Endothelial cell of umbilical vein (primary cell): ENCODE measurements at regions not wholly inside any gene's neighbourhood (a gene's known extent, or its start where the extent isn't known, plus 50 kb on each side); places are given as distances from the start of the nearest gene placed in this dataset.

ENCODE experiments used
- BruUV-seq: library from RNA; stranded (reverse); fragments of 400-500 nt; replicated peaks from 2 replicates; lab custom pipeline; 2021; lab: Mats Ljungman, UMichigan
- CTCF ChIA-PET: fragments of 300-600, 350-600 bp; sonication (Branson Sonifier 250); formaldehyde crosslinking; loops from one replicate; lab custom pipeline; 2021; ENCODE audit warnings: antibody characterized with exemption, inconsistent platforms; lab: Charles Lee
- POLR2A ChIA-PET: fragments of 300-600, 350-600 bp; sonication (Branson Sonifier 250); formaldehyde crosslinking; loops from one replicate; lab custom pipeline; 2021; ENCODE audit warnings: antibody characterized with exemption, inconsistent platforms; lab: Charles Lee
- DNase-seq: peaks from one replicate; pipeline ENCODE4 v3.0.0-alpha.2; 2011; ENCODE audit warnings: low read depth, low spot score
- FAIRE-seq: peaks from 2 replicates; lab custom pipeline; 2011; peaks lifted over from hg19 to GRCh38; lab: Jason Lieb, UNC
- H2AFZ ChIP-seq: 2 replicates; pipeline ENCODE4 v1.6.0; 2012; ENCODE audit warnings: low read depth, low read length, control low read depth, inconsistent platforms
- H3K27ac ChIP-seq: 2 replicates; pipeline ENCODE4 v1.5.1; 2011; ENCODE audit warnings: low read depth, mild to moderate bottlenecking, control low read depth, low read length, moderate library complexity; ENCODE audit not compliant: insufficient read depth
- H3K27me3 ChIP-seq, 2 experiments: 2 replicates each; pipeline versions ENCODE4 v1.6.0 to v1.6.1; 2011; ENCODE audit warnings: low read length in 2 of 2, mixed read lengths in 1 of 2; ENCODE audit not compliant: control insufficient read depth in 2 of 2, insufficient read depth in 2 of 2
- H3K36me3 ChIP-seq, 2 experiments: 2 replicates in 1 of 2; 3 replicates in 1 of 2; pipeline ENCODE4 v1.5.1; 2011; ENCODE audit warnings: low read length in 2 of 2, mild to moderate bottlenecking in 1 of 2, moderate library complexity in 1 of 2; ENCODE audit not compliant: control insufficient read depth in 2 of 2, insufficient read depth in 2 of 2; ENCODE audit errors: extremely low read depth in 1 of 2
- H3K4me1 ChIP-seq: 3 replicates; pipeline ENCODE4 v1.5.1; 2011; ENCODE audit warnings: mild to moderate bottlenecking, low read length; ENCODE audit not compliant: control insufficient read depth, insufficient read depth; ENCODE audit errors: extremely low read depth
- H3K4me2 ChIP-seq: 2 replicates; pipeline ENCODE4 v1.6.1; 2011; ENCODE audit warnings: low read length, control low read depth, mixed read lengths; ENCODE audit not compliant: insufficient read depth
- H3K4me3 ChIP-seq, 3 experiments: fragments of 200-600 bp in 1 of 3; sonication (generic), shearing (Covaris generic) in 1 of 3; replicated peaks in 1 of 3; 2 replicates each; pipeline ENCODE4 v1.5.1; 2011 to 2016; ENCODE audit warnings: control low read depth in 3 of 3, low read length in 3 of 3, mild to moderate bottlenecking in 2 of 3, inconsistent platforms in 1 of 3, low read depth in 1 of 3, moderate library complexity in 1 of 3; ENCODE audit not compliant: insufficient read depth in 1 of 3
- H3K79me2 ChIP-seq: 2 replicates; pipeline ENCODE4 v1.6.0; 2012; ENCODE audit warnings: low read length, inconsistent platforms; ENCODE audit not compliant: control insufficient read depth, insufficient read depth
- H3K9ac ChIP-seq: replicated peaks from 2 replicates; pipeline ENCODE3; 2011; ENCODE audit warnings: low read length, control low read depth; ENCODE audit not compliant: insufficient read depth; ENCODE audit errors: extremely low read depth
- H3K9me1 ChIP-seq: replicated peaks from 3 replicates; pipeline ENCODE4 v1.6.0; 2011; ENCODE audit warnings: mild to moderate bottlenecking, low read length; ENCODE audit not compliant: control insufficient read depth, insufficient read depth; ENCODE audit errors: extremely low read depth
- H3K9me3 ChIP-seq: replicated peaks from 2 replicates; pipeline ENCODE4 v1.5.1; 2012; ENCODE audit warnings: low read length, inconsistent platforms; ENCODE audit not compliant: control insufficient read depth, insufficient read depth
- H4K20me1 ChIP-seq: replicated peaks from 2 replicates; pipeline ENCODE3; 2011; ENCODE audit warnings: mild to moderate bottlenecking, low read length; ENCODE audit not compliant: control insufficient read depth, insufficient read depth; ENCODE audit errors: extremely low read depth
- CTCF ChIP-seq, 2 donors: IDR thresholded peaks; 1 replicate in 1 of 2; 2 replicates in 1 of 2; pipeline ENCODE4 v1.5.1; 2011; ENCODE audit warnings: low read length in 2 of 2, mild to moderate bottlenecking in 2 of 2, moderate library complexity in 2 of 2, control low read depth in 1 of 2, inconsistent platforms in 1 of 2, low read depth in 1 of 2; ENCODE audit not compliant: insufficient read depth in 1 of 2; ENCODE audit errors: extremely low read depth in 1 of 2
- EZH2 ChIP-seq: IDR thresholded peaks from 2 replicates; pipeline ENCODE4 v1.6.1; 2012; ENCODE audit warnings: borderline replicate concordance, low read depth, mild to moderate bottlenecking, moderate library complexity, low read length, inconsistent platforms; ENCODE audit not compliant: severe bottlenecking
- FOS ChIP-seq: IDR thresholded peaks from 2 replicates; pipeline ENCODE4 v1.6.1; 2011; ENCODE audit warnings: mild to moderate bottlenecking, low read length, moderate library complexity, borderline replicate concordance; ENCODE audit not compliant: insufficient read depth
- GATA2 ChIP-seq: IDR thresholded peaks from 2 replicates; pipeline ENCODE4 v1.7.0; 2011; ENCODE audit warnings: low read depth, mild to moderate bottlenecking, moderate library complexity, mixed read lengths, low read length; ENCODE audit not compliant: insufficient read length, insufficient read depth
- JUN ChIP-seq: IDR thresholded peaks from 2 replicates; pipeline ENCODE4 v1.6.1; 2011; ENCODE audit warnings: borderline replicate concordance, low read depth; ENCODE audit not compliant: insufficient read length, insufficient read depth
- MAX ChIP-seq: IDR thresholded peaks from 2 replicates; pipeline ENCODE4 v1.6.1; 2011; ENCODE audit not compliant: insufficient read depth, insufficient read length
- POLR2A ChIP-seq: IDR thresholded peaks from 2 replicates; pipeline ENCODE4 v1.6.1; 2012; ENCODE audit warnings: low read depth, mild to moderate bottlenecking, control low read depth, low read length
- POLR2AphosphoS5 ChIP-seq: IDR thresholded peaks from 2 replicates; pipeline ENCODE4 v1.6.1; 2012; ENCODE audit warnings: low read depth, mild to moderate bottlenecking, control low read depth, low read length, moderate library complexity; ENCODE audit not compliant: insufficient read depth
- dilution Hi-C: fragments of 300-500 bp; cut with MboI; formaldehyde crosslinking; loops from one replicate; pipeline ENCODE4 v1.15.0; 2019; ENCODE audit warnings: low sequenced_read_pairs; ENCODE audit not compliant: extremely low pct_ligation_motif_present
- intact Hi-C: fragments of 100-400 bp; cut with micrococcal nuclease; formaldehyde crosslinking; loops from one replicate; pipeline ENCODE4 v1.10.0; 2022

- FAIRE-seq = no peak
- H4K20me1 ChIP-seq = no peaks in the 10 kb centered on the region
Observed at GRCh38 chr22:48097723-48098122, 1335.3 kb downstream of the TBC1D22A start.

More at GRCh38 chr22:48097723-48098122, 1335.3 kb downstream of the TBC1D22A start:
- Histone ChIP-seq H2AFZ (no peak overlapping the region), H3K27ac (no peak overlapping the region), H3K36me3 (no peaks in the 10 kb centered on the region), H3K9me1 (no peaks in the 10 kb centered on the region), H3K4me2 (no peak overlapping the region), H3K79me2 (no peaks in the 10 kb centered on the region), H3K27me3 (no peaks in the 10 kb centered on the region), H3K9me3 (peaks cover 2% of the 10 kb centered on the region), H3K9ac (no peak overlapping the region), H3K4me1 (no peaks in the 10 kb centered on the region), H3K4me3 (no peak overlapping the region)
- no TSS peak for BruUV-seq
- CTCF ChIA-PET = no interaction called here
- TF ChIP-seq MAX = no peak
- TF ChIP-seq EZH2 = no peak
- TF ChIP-seq POLR2A = no peak
- no peak for TF ChIP-seq GATA2
- TF ChIP-seq CTCF (IDR thresholded peaks at IDR 0.05; ENCODE audit: extremely low read depth in 1 of 2, insufficient read depth in 1 of 2, low read depth in 1 of 2, low read length in 2 of 2) = no peak
- no peak for TF ChIP-seq FOS
- no peak for TF ChIP-seq JUN
- TF ChIP-seq POLR2AphosphoS5 = no peak
- no peak for DNase-seq
- intact Hi-C loops = no loop called here
- POLR2A ChIA-PET = no interaction called here
- dilution Hi-C loops = no loop called here
